GM12872 (cell line): ENCODE measurements at regions not wholly inside any gene's neighbourhood (a gene's known extent, or its start where the extent isn't known, plus 50 kb on each side); places are given as distances from the start of the nearest gene placed in this dataset.

ENCODE experiments used
- CTCF ChIP-seq: IDR thresholded peaks from 3 replicates; pipeline ENCODE4 v1.5.1; 2011; ENCODE audit warnings: low read depth, mild to moderate bottlenecking, low read length, moderate library complexity; ENCODE audit not compliant: insufficient read depth

DNA sequence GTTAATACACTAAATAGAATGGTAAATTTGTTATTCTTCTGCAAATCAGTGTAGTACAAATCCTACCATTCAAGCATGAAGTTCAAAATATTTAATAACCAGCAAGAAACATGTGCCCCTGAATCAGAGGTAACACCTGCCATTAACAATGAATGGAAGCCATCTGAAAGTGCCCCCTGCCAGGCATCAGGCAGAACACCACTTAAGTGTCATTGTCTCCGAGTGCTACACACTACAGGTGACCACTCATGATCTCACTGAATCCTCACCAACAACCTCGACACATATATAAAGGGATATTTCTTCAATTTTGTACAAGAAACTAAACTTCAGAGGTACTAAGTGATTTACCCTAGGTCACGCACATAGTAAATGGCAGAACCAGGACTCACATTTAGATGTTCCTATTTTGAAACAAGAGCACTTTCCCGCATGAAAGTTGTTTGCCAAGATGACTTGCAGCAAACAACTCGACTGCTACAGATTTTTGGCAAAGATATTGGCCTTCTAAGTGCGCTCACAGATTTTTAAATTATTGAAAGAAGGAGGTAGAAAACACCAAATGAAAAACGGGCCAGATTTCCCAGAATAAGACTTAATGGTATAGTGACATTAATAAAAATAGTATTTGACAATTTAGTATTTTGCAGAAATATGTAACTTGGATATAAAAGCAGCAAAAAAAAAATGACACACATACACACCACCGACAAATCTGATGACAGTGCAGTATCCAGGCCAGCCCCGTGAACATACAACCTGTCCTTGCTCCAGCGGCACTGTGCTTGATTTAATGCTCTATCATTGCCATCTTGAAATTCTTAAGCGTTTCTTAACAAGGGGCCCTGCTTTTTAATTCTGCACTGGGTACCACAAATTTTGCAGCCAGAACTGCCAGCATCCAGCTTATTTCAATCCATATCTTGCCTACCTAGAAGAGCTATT, 274.5 kb downstream of the ALDH8A1 start:
- no peak for TF ChIP-seq CTCF

- no peak for TF ChIP-seq CTCF
Observed at GRCh38 chr6:134674562-134674961, 275.3 kb downstream of the ALDH8A1 start.

- TF ChIP-seq CTCF: no peak
Observed at GRCh38 chr6:134669485-134669884, 280.4 kb downstream of the ALDH8A1 start.

GRCh38 chr6:134667111-134667510, 282.8 kb downstream of the ALDH8A1 start:
- TF ChIP-seq CTCF: no peak

- no peak for TF ChIP-seq CTCF
Observed at GRCh38 chr6:134666125-134666524, 283.8 kb downstream of the ALDH8A1 start.

- TF ChIP-seq CTCF: no peak
Observed at GRCh38 chr6:134665029-134665723, 284.7 kb downstream of the ALDH8A1 start.

- TF ChIP-seq CTCF: no peak
Observed at GRCh38 chr6:134663800-134664535, 285.9 kb downstream of the ALDH8A1 start.
